ENCODE measurements at regions not wholly inside any gene's neighbourhood (a gene's known extent, or its start where the extent isn't known, plus 50 kb on each side); places are given as distances from the start of the nearest gene placed in this dataset.

DNA sequence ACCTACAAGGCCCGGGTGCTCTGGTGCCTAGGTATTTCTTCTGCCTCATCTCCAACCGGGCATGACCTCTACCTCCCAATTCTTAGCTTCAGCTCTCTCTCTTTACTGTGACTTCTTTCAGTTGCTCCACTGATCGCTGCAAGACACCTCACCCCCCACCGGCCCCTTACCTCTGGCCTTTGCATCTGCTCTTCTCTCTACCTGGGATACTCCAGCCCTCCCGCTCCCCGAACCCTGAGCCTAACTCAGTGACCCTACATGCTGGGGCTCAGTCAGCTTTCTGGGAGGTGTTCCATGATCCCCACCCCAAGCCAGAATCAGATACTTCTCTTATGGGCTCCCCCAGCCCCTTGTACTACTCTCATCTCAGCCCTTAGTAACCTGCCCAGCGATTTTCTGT is 99.6 kb downstream of the EFNB1 start:
- TF ChIP-seq, protein P1, sequence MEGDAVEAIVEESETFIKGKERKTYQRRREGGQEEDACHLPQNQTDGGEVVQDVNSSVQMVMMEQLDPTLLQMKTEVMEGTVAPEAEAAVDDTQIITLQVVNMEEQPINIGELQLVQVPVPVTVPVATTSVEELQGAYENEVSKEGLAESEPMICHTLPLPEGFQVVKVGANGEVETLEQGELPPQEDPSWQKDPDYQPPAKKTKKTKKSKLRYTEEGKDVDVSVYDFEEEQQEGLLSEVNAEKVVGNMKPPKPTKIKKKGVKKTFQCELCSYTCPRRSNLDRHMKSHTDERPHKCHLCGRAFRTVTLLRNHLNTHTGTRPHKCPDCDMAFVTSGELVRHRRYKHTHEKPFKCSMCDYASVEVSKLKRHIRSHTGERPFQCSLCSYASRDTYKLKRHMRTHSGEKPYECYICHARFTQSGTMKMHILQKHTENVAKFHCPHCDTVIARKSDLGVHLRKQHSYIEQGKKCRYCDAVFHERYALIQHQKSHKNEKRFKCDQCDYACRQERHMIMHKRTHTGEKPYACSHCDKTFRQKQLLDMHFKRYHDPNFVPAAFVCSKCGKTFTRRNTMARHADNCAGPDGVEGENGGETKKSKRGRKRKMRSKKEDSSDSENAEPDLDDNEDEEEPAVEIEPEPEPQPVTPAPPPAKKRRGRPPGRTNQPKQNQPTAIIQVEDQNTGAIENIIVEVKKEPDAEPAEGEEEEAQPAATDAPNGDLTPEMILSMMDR (IDR thresholded peaks at IDR 0.05), result no peak
- Histone ChIP-seq H3K27me3 (ENCODE audit: insufficient read depth in 3 of 3, low read length in 2 of 3) (peaks cover 0 to 8% (median 0%) of the 10 kb centered on the region in 3 donors), H3K4me3 (no peak overlapping the region), H3K4me1 (no peaks in the 10 kb centered on the region), H3K27ac (no peak overlapping the region), H3K36me3 (ENCODE audit: insufficient read depth in 1 of 2, low read depth in 1 of 2) (no peaks in the 10 kb centered on the region), H3K9me3 (no peaks in the 10 kb centered on the region)
- WGBS, 3 donors, result 84 to 100% (median 97%) methylated on average over 7 of the region's 7 CpGs
- ATAC-seq, result no peak
- intact Hi-C loops (cut with DNase I), result loop anchor here in 1 of 2 donors (5.0 kb wide), 1 partner anchor 96 kb away; no protein-coding TSS in a partner anchor
- no peak for DNase-seq

DNA sequence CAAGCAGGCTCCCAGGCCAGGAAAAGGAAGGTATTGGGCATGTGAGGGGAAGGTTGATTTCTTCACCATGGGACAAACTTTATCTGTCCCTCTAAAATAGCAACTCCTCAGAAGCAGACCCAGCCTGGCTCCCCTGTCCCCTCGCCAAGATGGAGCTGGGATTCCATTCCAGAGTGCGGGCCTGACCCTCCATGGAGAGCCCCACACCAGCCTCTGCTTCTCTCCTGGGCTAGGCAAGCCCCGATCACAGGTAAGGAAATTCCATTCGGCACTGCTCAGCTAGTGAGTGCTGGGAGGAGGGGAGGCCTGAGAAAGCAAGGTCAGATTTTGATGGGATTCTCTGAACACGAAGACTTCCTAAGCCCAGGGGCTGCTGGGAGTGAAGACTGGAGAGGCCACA is 98.4 kb downstream of the EFNB1 start:
- intact Hi-C loops (cut with DNase I), result loop anchor here in 1 of 2 donors (5.0 kb wide), 1 partner anchor 95 kb away; no protein-coding TSS in a partner anchor
- Histone ChIP-seq H3K27me3 (ENCODE audit: insufficient read depth in 3 of 3, low read length in 2 of 3) (peaks cover 0 to 15% (median 0%) of the 10 kb centered on the region in 3 donors), H3K4me1 (no peaks in the 10 kb centered on the region), H3K9me3 (no peaks in the 10 kb centered on the region), H3K36me3 (ENCODE audit: insufficient read depth in 1 of 2, low read depth in 1 of 2) (no peaks in the 10 kb centered on the region), H3K4me3 (no peak overlapping the region), H3K27ac (no peak overlapping the region)
- no peak for ATAC-seq
- TF ChIP-seq, protein P1 (IDR thresholded peaks at IDR 0.05), result no peak
- 62 to 95% (median 95%) methylated on average over 4 to 5 of the region's 5 CpGs for WGBS, 3 donors
- DNase-seq, result no peak

DNA sequence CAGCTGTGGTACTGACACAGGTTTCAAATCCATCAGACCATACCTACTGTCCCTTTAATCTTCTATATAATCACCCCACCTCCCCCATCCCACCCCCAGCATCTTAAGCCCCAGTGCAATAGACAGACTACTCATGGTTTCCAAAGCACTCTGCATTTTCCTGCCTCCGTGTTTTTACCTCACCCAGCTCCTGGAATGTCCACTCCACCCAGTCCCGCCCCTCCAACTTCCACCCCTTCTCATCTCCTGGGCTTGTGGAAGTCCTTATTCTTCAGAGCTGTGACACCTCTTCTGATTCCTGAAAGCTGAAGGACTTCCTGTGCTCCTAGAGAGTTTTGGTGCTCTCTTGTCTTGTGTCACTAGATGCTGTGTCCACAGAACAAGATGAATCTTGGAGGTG is 94.3 kb downstream of the EFNB1 start:
- intact Hi-C loops (cut with DNase I), result no loop called here
- peaks cover 0 to 15% (median 0%) of the 10 kb centered on the region in 3 donors for H3K27me3 ChIP-seq (ENCODE audit: insufficient read depth in 3 of 3, low read length in 2 of 3)
- WGBS, 3 donors, result 59 to 94% (median 79%) methylated on average over 2 of the region's 2 CpGs
- ATAC-seq, result no peak
- H3K36me3 ChIP-seq (ENCODE audit: insufficient read depth in 1 of 2, low read depth in 1 of 2), result no peaks in the 10 kb centered on the region
- DNase-seq, result no peak
- no peak overlapping the region for H3K4me3 ChIP-seq
- no peaks in the 10 kb centered on the region for H3K4me1 ChIP-seq
- H3K27ac ChIP-seq, result no peak overlapping the region
- no peaks in the 10 kb centered on the region for H3K9me3 ChIP-seq
- TF ChIP-seq, protein P1 (IDR thresholded peaks at IDR 0.05), result no peak

DNA sequence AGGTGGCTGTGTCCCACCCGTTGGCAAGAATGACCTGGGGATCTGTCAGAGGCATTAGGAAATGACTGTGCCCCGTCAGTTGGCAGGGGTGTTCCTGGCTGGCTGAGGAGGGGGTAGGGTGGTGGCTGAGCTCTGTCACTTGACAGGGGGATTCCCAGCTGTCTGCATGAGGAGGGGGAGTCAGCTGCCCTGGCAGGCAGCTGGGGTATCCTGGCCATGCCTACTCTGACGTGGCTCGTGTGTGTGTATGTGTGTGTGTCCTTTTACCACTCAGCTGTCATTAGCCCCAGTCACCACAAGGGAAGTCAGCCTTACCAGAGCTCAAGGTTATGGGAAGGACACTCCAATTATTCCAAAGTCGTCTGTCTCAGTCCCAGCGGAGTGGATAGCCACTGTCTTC is 93.2 kb downstream of the EFNB1 start:
- intact Hi-C loops (cut with DNase I), result no loop called here
- 45 to 64% (median 54%) methylated on average over 4 to 6 of the region's 6 CpGs for WGBS, 3 donors
- Histone ChIP-seq H3K4me1 (no peaks in the 10 kb centered on the region), H3K9me3 (no peaks in the 10 kb centered on the region), H3K27ac (no peak overlapping the region), H3K36me3 (ENCODE audit: insufficient read depth in 1 of 2, low read depth in 1 of 2) (no peaks in the 10 kb centered on the region), H3K27me3 (ENCODE audit: insufficient read depth in 3 of 3, low read length in 2 of 3) (peaks cover 0 to 15% (median 0%) of the 10 kb centered on the region in 3 donors), H3K4me3 (no peak overlapping the region)
- DNase-seq (no peak), ATAC-seq (peak in 3 of 4 donors; percentile 54 to 74 (median 66))
- TF ChIP-seq, protein P1 (IDR thresholded peaks at IDR 0.05), result no peak

DNA sequence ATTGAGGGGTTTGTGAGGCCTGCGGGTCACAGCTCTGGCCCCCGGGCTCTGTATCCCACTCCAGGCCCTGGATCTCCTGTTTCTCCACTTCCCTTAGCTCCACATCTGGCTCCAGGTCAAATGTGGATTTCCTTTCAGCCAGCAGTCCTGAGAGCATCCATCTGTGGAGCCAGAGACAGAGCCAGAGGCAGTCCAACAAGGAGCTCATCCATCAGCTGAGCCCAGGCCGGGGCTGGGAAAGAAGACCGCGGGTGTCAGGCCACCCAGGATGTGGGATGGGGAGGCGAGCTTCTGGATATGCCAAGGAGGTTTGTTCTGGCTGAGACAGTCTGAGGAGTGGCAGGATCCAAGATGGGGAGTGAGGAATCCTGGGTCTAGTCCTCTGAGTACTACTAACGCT is 91.7 kb downstream of the EFNB1 start:
- H3K9me3 ChIP-seq, result no peaks in the 10 kb centered on the region
- WGBS, 3 donors, result 55 to 57% (median 55%) methylated on average over 5 to 7 of the region's 7 CpGs
- H3K4me3 ChIP-seq, result no peak overlapping the region
- no peaks in the 10 kb centered on the region for H3K4me1 ChIP-seq
- TF ChIP-seq, protein P1 (IDR thresholded peaks at IDR 0.05), result no peak
- intact Hi-C loops (cut with DNase I), result no loop called here
- ATAC-seq, result peak in 1 of 4 donors; percentile 40
- no peak overlapping the region for H3K27ac ChIP-seq
- DNase-seq, result peak; percentile 22 to 57
- peaks cover 0 to 10% (median 0%) of the 10 kb centered on the region in 3 donors for H3K27me3 ChIP-seq (ENCODE audit: insufficient read depth in 3 of 3, low read length in 2 of 3)
- no peaks in the 10 kb centered on the region for H3K36me3 ChIP-seq (ENCODE audit: insufficient read depth in 1 of 2, low read depth in 1 of 2)

Data from psoas muscle (tissue), 7 donors.